ENCODE measurements at regions not wholly inside any gene's neighbourhood (a gene's known extent, or its start where the extent isn't known, plus 50 kb on each side); places are given as distances from the start of the nearest gene placed in this dataset.

GRCh38 chr18:55694291-55694690 is 106.3 kb upstream of the TCF4 start:
- DNase-seq (no peak), ATAC-seq (replicated peaks in 1 of 4) (no peak)
- CTCF ChIA-PET: no interaction called here
- H3K9me3 ChIP-seq: no peaks in the 10 kb centered on the region
- H3K4me1 ChIP-seq (ENCODE audit: control insufficient read depth in 1 of 2, extremely low read depth in 1 of 2, insufficient read depth in 2 of 2, low read length in 2 of 2): no peaks in the 10 kb centered on the region
- no peaks in the 10 kb centered on the region for H3K36me3 ChIP-seq (ENCODE audit: control insufficient read depth in 2 of 2, extremely low read depth in 1 of 2, insufficient read depth in 1 of 2, low read length in 1 of 2)
- H3K36me3 Mint-ChIP-seq: no peaks in the 10 kb centered on the region
- H3K4me3 Mint-ChIP-seq: no peak overlapping the region
- H3K27ac ChIP-seq (ENCODE audit: low read length): no peak overlapping the region
- H3K27me3 Mint-ChIP-seq: peaks cover 2 to 5% of the 10 kb centered on the region in 2 donors
- H3K27me3 ChIP-seq (replicated peaks in 1 of 2; ENCODE audit: control insufficient read depth in 2 of 2, extremely low read depth in 1 of 2, insufficient read depth in 2 of 2, low read length in 1 of 2): no peaks in the 10 kb centered on the region
- H3K9me3 Mint-ChIP-seq: peaks cover 3 to 8% (median 5%) of the 10 kb centered on the region in 3 donors
- no peak overlapping the region for H3K4me3 ChIP-seq (ENCODE audit: control insufficient read depth in 1 of 2, extremely low read depth in 1 of 2, low read length in 1 of 2)
- POLR2A ChIA-PET: no interaction called here
- WGBS (ENCODE audit: insufficient coverage): no CpG with 5 or more reads among the region's 1 CpG
- no peaks in the 10 kb centered on the region for H3K4me1 Mint-ChIP-seq
- no peak overlapping the region for H3K27ac Mint-ChIP-seq

GRCh38 chr18:55688030-55688429 is 100.0 kb upstream of the TCF4 start:
- DNase-seq: no peak
- H3K4me3 Mint-ChIP-seq: no peak overlapping the region
- ATAC-seq (replicated peaks in 1 of 4): no peak
- Histone ChIP-seq H3K4me1 (ENCODE audit: control insufficient read depth in 1 of 2, extremely low read depth in 1 of 2, insufficient read depth in 2 of 2, low read length in 2 of 2) (no peaks in the 10 kb centered on the region), H3K27ac (ENCODE audit: low read length) (no peak overlapping the region), H3K36me3 (ENCODE audit: control insufficient read depth in 2 of 2, extremely low read depth in 1 of 2, insufficient read depth in 1 of 2, low read length in 1 of 2) (no peaks in the 10 kb centered on the region), H3K27me3 (replicated peaks in 1 of 2; ENCODE audit: control insufficient read depth in 2 of 2, extremely low read depth in 1 of 2, insufficient read depth in 2 of 2, low read length in 1 of 2) (no peaks in the 10 kb centered on the region), H3K4me3 (ENCODE audit: control insufficient read depth in 1 of 2, extremely low read depth in 1 of 2, low read length in 1 of 2) (no peak overlapping the region), H3K9me3 (no peaks in the 10 kb centered on the region)
- 86% methylated on average over 1 of the region's 4 CpGs for WGBS (ENCODE audit: insufficient coverage)
- no peak overlapping the region for H3K27ac Mint-ChIP-seq
- no peaks in the 10 kb centered on the region for H3K36me3 Mint-ChIP-seq
- CTCF ChIA-PET: no interaction called here
- H3K9me3 Mint-ChIP-seq: no peaks in the 10 kb centered on the region
- POLR2A ChIA-PET: no interaction called here
- peaks cover 0 to 2% of the 10 kb centered on the region in 2 donors for H3K27me3 Mint-ChIP-seq
- no peaks in the 10 kb centered on the region for H3K4me1 Mint-ChIP-seq

GRCh38 chr18:55687106-55687505 is 99.1 kb upstream of the TCF4 start:
- POLR2A ChIA-PET: no interaction called here
- H3K36me3 Mint-ChIP-seq: no peaks in the 10 kb centered on the region
- Histone ChIP-seq H3K27ac (ENCODE audit: low read length) (no peak overlapping the region), H3K36me3 (ENCODE audit: control insufficient read depth in 2 of 2, extremely low read depth in 1 of 2, insufficient read depth in 1 of 2, low read length in 1 of 2) (no peaks in the 10 kb centered on the region), H3K4me3 (ENCODE audit: control insufficient read depth in 1 of 2, extremely low read depth in 1 of 2, low read length in 1 of 2) (no peak overlapping the region), H3K4me1 (ENCODE audit: control insufficient read depth in 1 of 2, extremely low read depth in 1 of 2, insufficient read depth in 2 of 2, low read length in 2 of 2) (no peaks in the 10 kb centered on the region), H3K9me3 (no peaks in the 10 kb centered on the region), H3K27me3 (replicated peaks in 1 of 2; ENCODE audit: control insufficient read depth in 2 of 2, extremely low read depth in 1 of 2, insufficient read depth in 2 of 2, low read length in 1 of 2) (no peaks in the 10 kb centered on the region)
- H3K9me3 Mint-ChIP-seq: no peaks in the 10 kb centered on the region
- CTCF ChIA-PET: no interaction called here
- DNase-seq: no peak
- no peak overlapping the region for H3K4me3 Mint-ChIP-seq
- no CpG with 5 or more reads among the region's 3 CpGs for WGBS (ENCODE audit: insufficient coverage)
- peaks cover 0 to 2% of the 10 kb centered on the region in 2 donors for H3K27me3 Mint-ChIP-seq
- no peak overlapping the region for H3K27ac Mint-ChIP-seq
- no peaks in the 10 kb centered on the region for H3K4me1 Mint-ChIP-seq
- no peak for ATAC-seq (replicated peaks in 1 of 4)

- Mint-ChIP-seq H3K4me1 (no peaks in the 10 kb centered on the region), H3K36me3 (no peaks in the 10 kb centered on the region), H3K27ac (no peak overlapping the region), H3K27me3 (peaks cover 2 to 8% of the 10 kb centered on the region in 2 donors), H3K4me3 (no peak overlapping the region), H3K9me3 (peaks cover 0 to 4% (median 0%) of the 10 kb centered on the region in 3 donors)
- Histone ChIP-seq H3K27ac (ENCODE audit: low read length) (no peak overlapping the region), H3K4me1 (ENCODE audit: control insufficient read depth in 1 of 2, extremely low read depth in 1 of 2, insufficient read depth in 2 of 2, low read length in 2 of 2) (no peaks in the 10 kb centered on the region), H3K9me3 (no peaks in the 10 kb centered on the region), H3K27me3 (replicated peaks in 1 of 2; ENCODE audit: control insufficient read depth in 2 of 2, extremely low read depth in 1 of 2, insufficient read depth in 2 of 2, low read length in 1 of 2) (no peaks in the 10 kb centered on the region), H3K4me3 (ENCODE audit: control insufficient read depth in 1 of 2, extremely low read depth in 1 of 2, low read length in 1 of 2) (no peak overlapping the region), H3K36me3 (ENCODE audit: control insufficient read depth in 2 of 2, extremely low read depth in 1 of 2, insufficient read depth in 1 of 2, low read length in 1 of 2) (no peaks in the 10 kb centered on the region)
- ATAC-seq (replicated peaks in 1 of 4) (no peak), DNase-seq (no peak)
- POLR2A ChIA-PET: no interaction called here
- CTCF ChIA-PET: no interaction called here
Observed at GRCh38 chr18:55685638-55686037, 97.6 kb upstream of the TCF4 start.

GRCh38 chr18:55672574-55673361 is 84.8 kb upstream of the TCF4 start:
- WGBS (ENCODE audit: insufficient coverage): 60% methylated on average over 1 of the region's 12 CpGs
- no peak overlapping the region for H3K27ac ChIP-seq (ENCODE audit: low read length)
- Mint-ChIP-seq H3K4me1 (no peaks in the 10 kb centered on the region), H3K9me3 (peaks cover 4 to 6% (median 6%) of the 10 kb centered on the region in 3 donors), H3K36me3 (no peaks in the 10 kb centered on the region), H3K27me3 (peaks cover 0 to 5% of the 10 kb centered on the region in 2 donors), H3K4me3 (no peak overlapping the region), H3K27ac (no peak overlapping the region)
- ATAC-seq (replicated peaks in 1 of 4) (no peak), DNase-seq (no peak)
- ChIA-PET CTCF (no interaction called here), POLR2A (no interaction called here)
- H3K4me1 ChIP-seq (ENCODE audit: control insufficient read depth in 1 of 2, extremely low read depth in 1 of 2, insufficient read depth in 2 of 2, low read length in 2 of 2): no peaks in the 10 kb centered on the region
- no peak overlapping the region for H3K4me3 ChIP-seq (ENCODE audit: control insufficient read depth in 1 of 2, extremely low read depth in 1 of 2, low read length in 1 of 2)
- H3K9me3 ChIP-seq: no peaks in the 10 kb centered on the region
- no peaks in the 10 kb centered on the region for H3K27me3 ChIP-seq (replicated peaks in 1 of 2; ENCODE audit: control insufficient read depth in 2 of 2, extremely low read depth in 1 of 2, insufficient read depth in 2 of 2, low read length in 1 of 2)
- no peaks in the 10 kb centered on the region for H3K36me3 ChIP-seq (ENCODE audit: control insufficient read depth in 2 of 2, extremely low read depth in 1 of 2, insufficient read depth in 1 of 2, low read length in 1 of 2)

- H3K4me3 Mint-ChIP-seq: no peak overlapping the region
- H3K36me3 Mint-ChIP-seq: no peaks in the 10 kb centered on the region
- Histone ChIP-seq H3K36me3 (ENCODE audit: control insufficient read depth in 2 of 2, extremely low read depth in 1 of 2, insufficient read depth in 1 of 2, low read length in 1 of 2) (no peaks in the 10 kb centered on the region), H3K4me3 (ENCODE audit: control insufficient read depth in 1 of 2, extremely low read depth in 1 of 2, low read length in 1 of 2) (no peak overlapping the region), H3K27ac (ENCODE audit: low read length) (no peak overlapping the region), H3K9me3 (no peaks in the 10 kb centered on the region), H3K27me3 (replicated peaks in 1 of 2; ENCODE audit: control insufficient read depth in 2 of 2, extremely low read depth in 1 of 2, insufficient read depth in 2 of 2, low read length in 1 of 2) (no peaks in the 10 kb centered on the region), H3K4me1 (ENCODE audit: control insufficient read depth in 1 of 2, extremely low read depth in 1 of 2, insufficient read depth in 2 of 2, low read length in 2 of 2) (no peaks in the 10 kb centered on the region)
- H3K27me3 Mint-ChIP-seq: no peaks in the 10 kb centered on the region
- no peak for DNase-seq
- ATAC-seq (replicated peaks in 1 of 4): no peak
- CTCF ChIA-PET: no interaction called here
- no peak overlapping the region for H3K27ac Mint-ChIP-seq
- no peaks in the 10 kb centered on the region for H3K4me1 Mint-ChIP-seq
- H3K9me3 Mint-ChIP-seq: peaks cover 0 to 7% (median 4%) of the 10 kb centered on the region in 3 donors
- POLR2A ChIA-PET: no interaction called here
- 60% methylated on average over 1 of the region's 5 CpGs for WGBS (ENCODE audit: insufficient coverage)
Observed at GRCh38 chr18:55665506-55665905, 77.5 kb upstream of the TCF4 start.
